ENCODE measurements at regions not wholly inside any gene's neighbourhood (a gene's known extent, or its start where the extent isn't known, plus 50 kb on each side); places are given as distances from the start of the nearest gene placed in this dataset.

- TF ChIP-seq, protein P1, sequence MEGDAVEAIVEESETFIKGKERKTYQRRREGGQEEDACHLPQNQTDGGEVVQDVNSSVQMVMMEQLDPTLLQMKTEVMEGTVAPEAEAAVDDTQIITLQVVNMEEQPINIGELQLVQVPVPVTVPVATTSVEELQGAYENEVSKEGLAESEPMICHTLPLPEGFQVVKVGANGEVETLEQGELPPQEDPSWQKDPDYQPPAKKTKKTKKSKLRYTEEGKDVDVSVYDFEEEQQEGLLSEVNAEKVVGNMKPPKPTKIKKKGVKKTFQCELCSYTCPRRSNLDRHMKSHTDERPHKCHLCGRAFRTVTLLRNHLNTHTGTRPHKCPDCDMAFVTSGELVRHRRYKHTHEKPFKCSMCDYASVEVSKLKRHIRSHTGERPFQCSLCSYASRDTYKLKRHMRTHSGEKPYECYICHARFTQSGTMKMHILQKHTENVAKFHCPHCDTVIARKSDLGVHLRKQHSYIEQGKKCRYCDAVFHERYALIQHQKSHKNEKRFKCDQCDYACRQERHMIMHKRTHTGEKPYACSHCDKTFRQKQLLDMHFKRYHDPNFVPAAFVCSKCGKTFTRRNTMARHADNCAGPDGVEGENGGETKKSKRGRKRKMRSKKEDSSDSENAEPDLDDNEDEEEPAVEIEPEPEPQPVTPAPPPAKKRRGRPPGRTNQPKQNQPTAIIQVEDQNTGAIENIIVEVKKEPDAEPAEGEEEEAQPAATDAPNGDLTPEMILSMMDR (IDR thresholded peaks at IDR 0.05), result no peak
- TF ChIP-seq EZH2 (IDR thresholded peaks at IDR 0.05; ENCODE audit: borderline replicate concordance, insufficient read depth, low read depth, low read length, poor library complexity, severe bottlenecking), result no peak
Observed at GRCh38 chr6:145292066-145292465, 443.3 kb downstream of the EPM2A start.
